Liver (tissue), 8 donors: ENCODE measurements at regions not wholly inside any gene's neighbourhood (a gene's known extent, or its start where the extent isn't known, plus 50 kb on each side); places are given as distances from the start of the nearest gene placed in this dataset.
"Not testable (repeated sequence)": the region's sequence is repeated elsewhere in the genome, so short reads cannot be mapped to it uniquely, and the experiment has no call there.

Source experiments
- DNase-seq: peaks from one replicate; pipeline ENCODE4 v3.0.0-alpha.2; 2017; ENCODE audit warnings: low spot score
- H3K27ac ChIP-seq, 2 donors: one replicate each; pipeline ENCODE4 v1.7.0; 2013; ENCODE audit warnings: inconsistent platforms in 2 of 2, low read length in 2 of 2, control low read depth in 1 of 2, low read depth in 1 of 2, mild to moderate bottlenecking in 1 of 2
- H3K27me3 ChIP-seq, 4 donors: one replicate each; pipeline versions ENCODE4 v1.6.1 to v1.7.0; 2013; ENCODE audit warnings: low read length in 3 of 4, inconsistent platforms in 1 of 4, mild to moderate bottlenecking in 1 of 4, moderate library complexity in 1 of 4; ENCODE audit not compliant: control insufficient read depth in 4 of 4, insufficient read depth in 4 of 4
- H3K36me3 ChIP-seq, 4 donors: one replicate each; pipeline versions ENCODE4 v1.6.1 to v1.7.0; 2013; ENCODE audit warnings: low read length in 3 of 4, mild to moderate bottlenecking in 3 of 4, low read depth in 1 of 4, moderate library complexity in 1 of 4; ENCODE audit not compliant: control insufficient read depth in 4 of 4, insufficient read depth in 3 of 4
- H3K4me1 ChIP-seq, 4 donors: one replicate each; pipeline versions ENCODE4 v1.6.1 to v1.7.0; 2013; ENCODE audit warnings: low read length in 3 of 4, mild to moderate bottlenecking in 3 of 4, moderate library complexity in 1 of 4; ENCODE audit not compliant: control insufficient read depth in 4 of 4, insufficient read depth in 4 of 4
- H3K4me3 ChIP-seq, 3 donors: one replicate each; pipeline versions ENCODE4 v1.6.1 to v1.7.0; 2013; ENCODE audit warnings: low read length in 3 of 3, control low read depth in 1 of 3, low read depth in 1 of 3, mild to moderate bottlenecking in 1 of 3
- H3K9ac ChIP-seq, 2 donors: one replicate each; pipeline ENCODE4 v1.7.0; 2013; ENCODE audit warnings: low read length in 2 of 2, mild to moderate bottlenecking in 2 of 2, moderate library complexity in 2 of 2, control low read depth in 1 of 2, low read depth in 1 of 2
- H3K9me3 ChIP-seq, 4 donors: one replicate each; pipeline versions ENCODE4 v1.6.1 to v1.7.0; 2013; ENCODE audit warnings: low read length in 3 of 4; ENCODE audit not compliant: control insufficient read depth in 4 of 4
- EGR1 ChIP-seq, 2 donors: IDR thresholded peaks; 2 replicates each; pipeline ENCODE4 v1.6.1; 2016 to 2018; ENCODE audit warnings: antibody characterized with exemption in 2 of 2, low read depth in 2 of 2
- FOXA1 ChIP-seq: IDR thresholded peaks from 2 replicates; pipeline ENCODE4 v1.6.1; 2016; ENCODE audit warnings: antibody characterized with exemption
- FOXA2 ChIP-seq: IDR thresholded peaks from 2 replicates; pipeline ENCODE4 v1.6.1; 2016; ENCODE audit warnings: antibody characterized with exemption
- GABPA ChIP-seq, 2 donors: IDR thresholded peaks in 1 of 2; conservative IDR thresholded peaks in 1 of 2; 2 replicates each; pipeline ENCODE4 v1.6.1; 2016; ENCODE audit warnings: antibody characterized with exemption in 2 of 2, mild to moderate bottlenecking in 1 of 2, moderate library complexity in 1 of 2
- HNF4A ChIP-seq, 2 donors: conservative IDR thresholded peaks; 2 replicates each; pipeline ENCODE4 v1.6.1; 2016; ENCODE audit warnings: antibody characterized with exemption in 2 of 2, mild to moderate bottlenecking in 2 of 2
- HNF4G ChIP-seq: IDR thresholded peaks from 2 replicates; pipeline ENCODE4 v1.6.1; 2016; ENCODE audit warnings: antibody characterized with exemption
- JUND ChIP-seq, 2 donors: IDR thresholded peaks; 2 replicates each; pipeline ENCODE4 v1.6.1; 2016; ENCODE audit warnings: antibody characterized with exemption in 2 of 2
- MAX ChIP-seq: IDR thresholded peaks from 2 replicates; pipeline ENCODE4 v1.6.1; 2016; ENCODE audit warnings: antibody characterized with exemption
- NR2F2 ChIP-seq: IDR thresholded peaks from 2 replicates; pipeline ENCODE4 v1.6.1; 2016; ENCODE audit warnings: antibody characterized with exemption
- RAD21 ChIP-seq, 2 donors: IDR thresholded peaks; 2 replicates each; pipeline ENCODE4 v1.6.1; 2016; ENCODE audit warnings: antibody characterized with exemption in 2 of 2, mild to moderate bottlenecking in 2 of 2
- RXRA ChIP-seq, 2 donors: IDR thresholded peaks; 2 replicates each; pipeline ENCODE4 v1.6.1; 2017 to 2018; ENCODE audit warnings: antibody characterized with exemption in 2 of 2, mild to moderate bottlenecking in 1 of 2
- SP1 ChIP-seq: IDR thresholded peaks from 2 replicates; pipeline ENCODE4 v1.6.1; 2018; ENCODE audit warnings: antibody characterized with exemption, mild to moderate bottlenecking
- TAF1 ChIP-seq: conservative IDR thresholded peaks from 2 replicates; pipeline ENCODE4 v1.6.1; 2016; ENCODE audit warnings: antibody characterized with exemption, mild to moderate bottlenecking
- WGBS: extraction: QIAGEN DNeasy Blood & Tissue Kit; methylation state at CpG from one replicate; pipeline ENCODE4 v1.1.7; 2013; 5-methylcytosine and 5-hydroxymethylcytosine counted together
- TF ChIP-seq, protein P1 (sequence below): fragments of 150-350 bp; IDR thresholded peaks from 2 replicates; pipeline ENCODE4 v1.5.1; 2017; ENCODE audit warnings: improper control_type of control experiment, low read depth, low read length; ENCODE audit not compliant: missing input control
- TF ChIP-seq, protein P2 (sequence below): IDR thresholded peaks from 2 replicates; pipeline ENCODE4 v1.6.1; 2016; ENCODE audit warnings: antibody characterized with exemption, mild to moderate bottlenecking
- TF ChIP-seq, protein P3 (sequence below): IDR thresholded peaks from 2 replicates; pipeline ENCODE4 v1.6.1; 2016; ENCODE audit warnings: antibody characterized with exemption
- TF ChIP-seq, protein P4 (sequence below): IDR thresholded peaks from 2 replicates; pipeline ENCODE4 v1.6.1; 2016; ENCODE audit warnings: antibody characterized with exemption
- donor health status: healthy.
- donor health status: healthy.
- donor health status: healthy.
- donor health status: healthy.
- donor health status: healthy.

DNA sequence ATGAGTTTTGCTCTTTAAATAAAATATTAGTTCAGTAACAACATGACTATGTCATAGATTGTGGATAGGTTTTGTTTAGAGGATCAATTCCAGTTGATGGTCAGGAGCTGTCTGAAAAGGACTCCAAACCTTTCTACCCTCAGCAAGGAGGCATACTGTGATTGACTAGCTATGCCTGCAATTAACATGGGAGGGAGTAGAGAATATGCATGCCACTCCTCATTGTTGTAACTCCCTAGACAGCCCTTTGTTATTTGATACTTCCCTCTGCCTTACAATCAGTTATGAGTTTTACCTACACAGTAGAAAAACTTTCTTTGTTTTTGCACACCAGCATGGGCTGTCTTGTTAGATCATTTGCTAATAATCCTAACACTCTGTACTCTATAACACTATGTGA, 1418.5 kb downstream of the KHDRBS2 start:
- no peak for DNase-seq
- Histone ChIP-seq H3K4me3 (no peak overlapping the region), H3K9ac (no peak overlapping the region), H3K36me3 (no peaks in the 10 kb centered on the region), H3K27ac (no peak overlapping the region), H3K4me1 (no peaks in the 10 kb centered on the region), H3K27me3 (no peaks in the 10 kb centered on the region), H3K9me3 (no peaks in the 10 kb centered on the region)
- TF ChIP-seq FOXA2 (no peak), NR2F2 (no peak), JUND (IDR thresholded peaks at IDR 0.05) (no peak), HNF4A (conservative IDR thresholded peaks at IDR 0.05) (no peak), MAX (no peak), RAD21 (IDR thresholded peaks at IDR 0.05) (no peak), FOXA1 (no peak), SP1 (no peak), RXRA (IDR thresholded peaks at IDR 0.05) (no peak), HNF4G (no peak), GABPA (IDR thresholded peaks at IDR 0.05 in 1 of 2, conservative IDR thresholded peaks at IDR 0.05 in 1 of 2) (no peak), TAF1 (no peak), EGR1 (IDR thresholded peaks at IDR 0.05; ENCODE audit: low read depth in 2 of 2) (no peak)
- TF ChIP-seq, protein P1, sequence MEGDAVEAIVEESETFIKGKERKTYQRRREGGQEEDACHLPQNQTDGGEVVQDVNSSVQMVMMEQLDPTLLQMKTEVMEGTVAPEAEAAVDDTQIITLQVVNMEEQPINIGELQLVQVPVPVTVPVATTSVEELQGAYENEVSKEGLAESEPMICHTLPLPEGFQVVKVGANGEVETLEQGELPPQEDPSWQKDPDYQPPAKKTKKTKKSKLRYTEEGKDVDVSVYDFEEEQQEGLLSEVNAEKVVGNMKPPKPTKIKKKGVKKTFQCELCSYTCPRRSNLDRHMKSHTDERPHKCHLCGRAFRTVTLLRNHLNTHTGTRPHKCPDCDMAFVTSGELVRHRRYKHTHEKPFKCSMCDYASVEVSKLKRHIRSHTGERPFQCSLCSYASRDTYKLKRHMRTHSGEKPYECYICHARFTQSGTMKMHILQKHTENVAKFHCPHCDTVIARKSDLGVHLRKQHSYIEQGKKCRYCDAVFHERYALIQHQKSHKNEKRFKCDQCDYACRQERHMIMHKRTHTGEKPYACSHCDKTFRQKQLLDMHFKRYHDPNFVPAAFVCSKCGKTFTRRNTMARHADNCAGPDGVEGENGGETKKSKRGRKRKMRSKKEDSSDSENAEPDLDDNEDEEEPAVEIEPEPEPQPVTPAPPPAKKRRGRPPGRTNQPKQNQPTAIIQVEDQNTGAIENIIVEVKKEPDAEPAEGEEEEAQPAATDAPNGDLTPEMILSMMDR = no peak
- TF ChIP-seq, protein P2, sequence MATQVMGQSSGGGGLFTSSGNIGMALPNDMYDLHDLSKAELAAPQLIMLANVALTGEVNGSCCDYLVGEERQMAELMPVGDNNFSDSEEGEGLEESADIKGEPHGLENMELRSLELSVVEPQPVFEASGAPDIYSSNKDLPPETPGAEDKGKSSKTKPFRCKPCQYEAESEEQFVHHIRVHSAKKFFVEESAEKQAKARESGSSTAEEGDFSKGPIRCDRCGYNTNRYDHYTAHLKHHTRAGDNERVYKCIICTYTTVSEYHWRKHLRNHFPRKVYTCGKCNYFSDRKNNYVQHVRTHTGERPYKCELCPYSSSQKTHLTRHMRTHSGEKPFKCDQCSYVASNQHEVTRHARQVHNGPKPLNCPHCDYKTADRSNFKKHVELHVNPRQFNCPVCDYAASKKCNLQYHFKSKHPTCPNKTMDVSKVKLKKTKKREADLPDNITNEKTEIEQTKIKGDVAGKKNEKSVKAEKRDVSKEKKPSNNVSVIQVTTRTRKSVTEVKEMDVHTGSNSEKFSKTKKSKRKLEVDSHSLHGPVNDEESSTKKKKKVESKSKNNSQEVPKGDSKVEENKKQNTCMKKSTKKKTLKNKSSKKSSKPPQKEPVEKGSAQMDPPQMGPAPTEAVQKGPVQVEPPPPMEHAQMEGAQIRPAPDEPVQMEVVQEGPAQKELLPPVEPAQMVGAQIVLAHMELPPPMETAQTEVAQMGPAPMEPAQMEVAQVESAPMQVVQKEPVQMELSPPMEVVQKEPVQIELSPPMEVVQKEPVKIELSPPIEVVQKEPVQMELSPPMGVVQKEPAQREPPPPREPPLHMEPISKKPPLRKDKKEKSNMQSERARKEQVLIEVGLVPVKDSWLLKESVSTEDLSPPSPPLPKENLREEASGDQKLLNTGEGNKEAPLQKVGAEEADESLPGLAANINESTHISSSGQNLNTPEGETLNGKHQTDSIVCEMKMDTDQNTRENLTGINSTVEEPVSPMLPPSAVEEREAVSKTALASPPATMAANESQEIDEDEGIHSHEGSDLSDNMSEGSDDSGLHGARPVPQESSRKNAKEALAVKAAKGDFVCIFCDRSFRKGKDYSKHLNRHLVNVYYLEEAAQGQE = no peak
- TF ChIP-seq, protein P3, sequence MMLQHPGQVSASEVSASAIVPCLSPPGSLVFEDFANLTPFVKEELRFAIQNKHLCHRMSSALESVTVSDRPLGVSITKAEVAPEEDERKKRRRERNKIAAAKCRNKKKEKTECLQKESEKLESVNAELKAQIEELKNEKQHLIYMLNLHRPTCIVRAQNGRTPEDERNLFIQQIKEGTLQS = no peak
- TF ChIP-seq, protein P4, sequence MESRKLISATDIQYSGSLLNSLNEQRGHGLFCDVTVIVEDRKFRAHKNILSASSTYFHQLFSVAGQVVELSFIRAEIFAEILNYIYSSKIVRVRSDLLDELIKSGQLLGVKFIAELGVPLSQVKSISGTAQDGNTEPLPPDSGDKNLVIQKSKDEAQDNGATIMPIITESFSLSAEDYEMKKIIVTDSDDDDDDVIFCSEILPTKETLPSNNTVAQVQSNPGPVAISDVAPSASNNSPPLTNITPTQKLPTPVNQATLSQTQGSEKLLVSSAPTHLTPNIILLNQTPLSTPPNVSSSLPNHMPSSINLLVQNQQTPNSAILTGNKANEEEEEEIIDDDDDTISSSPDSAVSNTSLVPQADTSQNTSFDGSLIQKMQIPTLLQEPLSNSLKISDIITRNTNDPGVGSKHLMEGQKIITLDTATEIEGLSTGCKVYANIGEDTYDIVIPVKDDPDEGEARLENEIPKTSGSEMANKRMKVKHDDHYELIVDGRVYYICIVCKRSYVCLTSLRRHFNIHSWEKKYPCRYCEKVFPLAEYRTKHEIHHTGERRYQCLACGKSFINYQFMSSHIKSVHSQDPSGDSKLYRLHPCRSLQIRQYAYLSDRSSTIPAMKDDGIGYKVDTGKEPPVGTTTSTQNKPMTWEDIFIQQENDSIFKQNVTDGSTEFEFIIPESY = no peak

- H3K9ac ChIP-seq, H3K27me3 ChIP-seq, H3K27ac ChIP-seq, H3K4me3 ChIP-seq, H3K9me3 ChIP-seq, H3K4me1 ChIP-seq, H3K36me3 ChIP-seq, DNase-seq: not testable (repeated sequence)
- 32% methylated on average over 3 of the region's 3 CpGs for WGBS
Observed at GRCh38 chr6:60843175-60843982, 1442.6 kb downstream of the KHDRBS2 start.

- not testable (repeated sequence) for H3K9me3 ChIP-seq, H3K27ac ChIP-seq, DNase-seq, H3K4me3 ChIP-seq, H3K36me3 ChIP-seq, H3K27me3 ChIP-seq, H3K9ac ChIP-seq, H3K4me1 ChIP-seq
- WGBS = 72% methylated on average over 4 of the region's 4 CpGs
Observed at GRCh38 chr6:60830726-60831125, 1455.3 kb downstream of the KHDRBS2 start.

GRCh38 chr6:60822597-60822996, 1463.4 kb downstream of the KHDRBS2 start:
- H3K4me1 ChIP-seq, H3K27me3 ChIP-seq, H3K27ac ChIP-seq, H3K36me3 ChIP-seq, DNase-seq, H3K9ac ChIP-seq, H3K9me3 ChIP-seq, H3K4me3 ChIP-seq: not testable (repeated sequence)
